Mucosa of descending colon (tissue), 3 donors: ENCODE measurements at regions not wholly inside any gene's neighbourhood (a gene's known extent, or its start where the extent isn't known, plus 50 kb on each side); places are given as distances from the start of the nearest gene placed in this dataset.
A peak's percentile ranks its signal among the peaks of the same experiment; 100 is the strongest.

Experiments
- ATAC-seq: fragments of 200-7000 bp; cut with Tn5 transposase; one replicate; pipeline ENCODE4 v1.9.1; 2020; ENCODE audit warnings: mild to moderate bottlenecking, moderate library complexity
- DNase-seq, 3 donors: peaks; one replicate each; pipeline ENCODE4 v3.0.0-alpha.2; 2020
- H3K36me3 ChIP-seq: fragments of 200-600 bp; one replicate; pipeline ENCODE4 v1.8.0; 2021; ENCODE audit warnings: low read depth, mild to moderate bottlenecking
- H3K4me1 ChIP-seq: fragments of 200-600 bp; one replicate; pipeline ENCODE4 v1.8.0; 2021; ENCODE audit warnings: low read depth, mild to moderate bottlenecking
- H3K4me3 ChIP-seq: fragments of 200-600 bp; one replicate; pipeline ENCODE4 v1.8.0; 2021; ENCODE audit warnings: mild to moderate bottlenecking
- H3K9me3 ChIP-seq: fragments of 200-600 bp; one replicate; pipeline ENCODE4 v1.8.0; 2021; ENCODE audit warnings: mild to moderate bottlenecking
- CTCF ChIP-seq: fragments of 200-600 bp; IDR thresholded peaks from one replicate; pipeline ENCODE4 v1.8.0; 2022; ENCODE audit warnings: antibody characterized with exemption, mild to moderate bottlenecking
- intact Hi-C, 2 donors: fragments of 100-400 bp; cut with DNase I in 1 of 2; cut with micrococcal nuclease in 1 of 2; formaldehyde crosslinking; loops; one replicate each; pipeline versions ENCODE4 v1.11.0 to v1.11.1; 2022; cut with DNase I, micrococcal nuclease
- donor health status: DM: no; HTN: no; CAD: no; lungs with moderate emphysema.
- donor health status: DM: no; HTN: no; CAD: no.
- donor health status: DM: no; HTN: yes; CAD: no.

- no peaks in the 10 kb centered on the region for H3K36me3 ChIP-seq
- no peak overlapping the region for H3K4me3 ChIP-seq
- ATAC-seq (peak; percentile 77), DNase-seq (no peak)
- H3K9me3 ChIP-seq, result peaks cover 8% of the 10 kb centered on the region
- no peak for TF ChIP-seq CTCF
- peaks cover 6% of the 10 kb centered on the region for H3K4me1 ChIP-seq
- intact Hi-C loops, result no loop called here
These were observed 52.1 kb upstream of the RASGEF1B start for GRCh38 chr4:81523672-81524327.

- no peak overlapping the region for H3K4me3 ChIP-seq
- intact Hi-C loops, result no loop called here
- no peak for TF ChIP-seq CTCF
- ATAC-seq (no peak), DNase-seq (no peak)
- H3K9me3 ChIP-seq, result peaks cover 4% of the 10 kb centered on the region
- H3K4me1 ChIP-seq, result peaks cover 6% of the 10 kb centered on the region
- H3K36me3 ChIP-seq, result no peaks in the 10 kb centered on the region
These were observed 51.0 kb upstream of the RASGEF1B start for GRCh38 chr4:81522711-81523110.

GRCh38 chr4:81521708-81522107 is 50.0 kb upstream of the RASGEF1B start:
- H3K4me3 ChIP-seq, result no peak overlapping the region
- DNase-seq, result no peak
- no peak for ATAC-seq
- intact Hi-C loops, result no loop called here
- no peaks in the 10 kb centered on the region for H3K9me3 ChIP-seq
- TF ChIP-seq CTCF, result no peak
- no peaks in the 10 kb centered on the region for H3K36me3 ChIP-seq
- H3K4me1 ChIP-seq, result peaks cover 6% of the 10 kb centered on the region
